Colonic mucosa (tissue), 4 donors: ENCODE measurements at regions not wholly inside any gene's neighbourhood (a gene's known extent, or its start where the extent isn't known, plus 50 kb on each side); places are given as distances from the start of the nearest gene placed in this dataset.

Experiments used
- DNase-seq: peaks from one replicate; pipeline ENCODE4 v3.0.0-alpha.2; 2020
- H3K27ac ChIP-seq: fragments of 200-600 bp; one replicate; pipeline ENCODE4 v1.8.0; 2021
- H3K27me3 ChIP-seq: fragments of 200-600 bp; one replicate; pipeline ENCODE4 v1.8.0; 2021
- H3K36me3 ChIP-seq: fragments of 200-600 bp; one replicate; pipeline ENCODE4 v1.8.0; 2021
- H3K4me1 ChIP-seq: fragments of 200-600 bp; one replicate; pipeline ENCODE4 v1.8.0; 2021; ENCODE audit warnings: mild to moderate bottlenecking
- H3K4me3 ChIP-seq: fragments of 200-600 bp; one replicate; pipeline ENCODE4 v1.8.0; 2021
- H3K9ac ChIP-seq, 2 donors: one replicate each; pipeline ENCODE4 v1.7.0; 2013; ENCODE audit warnings: control low read depth in 2 of 2, low read depth in 2 of 2, low read length in 2 of 2
- H3K9me3 ChIP-seq: fragments of 200-600 bp; one replicate; pipeline ENCODE4 v1.8.0; 2021
- intact Hi-C: fragments of 100-400 bp; cut with DNase I; formaldehyde crosslinking; loops from one replicate; pipeline ENCODE4 v1.14.1; 2022
- TF ChIP-seq, protein P1 (sequence below): fragments of 200-600 bp; IDR thresholded peaks from one replicate; pipeline ENCODE4 v1.8.0; 2022; ENCODE audit warnings: antibody characterized with exemption, mild to moderate bottlenecking
- donor health status: healthy.
- donor health status: DM: no; HTN: no; CAD: no.
- donor health status: DM: no; HTN: no; CAD: no.

DNA sequence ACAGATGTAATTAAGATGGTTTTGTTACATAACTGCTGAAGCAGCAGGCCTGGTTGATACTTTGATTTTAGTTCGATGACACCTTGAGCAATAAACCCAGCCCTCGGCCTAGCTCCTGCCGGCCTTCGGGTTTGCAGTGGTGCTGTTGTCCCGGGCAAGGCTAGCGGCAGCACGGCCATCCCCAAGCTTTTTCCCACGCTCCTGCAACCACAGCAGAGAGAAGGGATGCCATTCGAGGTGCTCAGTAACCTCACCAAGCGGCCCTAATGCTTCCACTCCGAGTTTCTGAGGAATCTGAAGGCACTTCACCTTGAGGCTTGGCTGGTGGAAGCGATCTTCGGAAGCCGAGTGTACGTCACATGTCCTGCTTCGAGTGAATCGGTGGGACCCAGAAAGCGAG lies 182.1 kb downstream of the NAF1 start:
- no peak overlapping the region for H3K9ac ChIP-seq
- H3K27ac ChIP-seq, result no peak overlapping the region
- TF ChIP-seq, protein P1, sequence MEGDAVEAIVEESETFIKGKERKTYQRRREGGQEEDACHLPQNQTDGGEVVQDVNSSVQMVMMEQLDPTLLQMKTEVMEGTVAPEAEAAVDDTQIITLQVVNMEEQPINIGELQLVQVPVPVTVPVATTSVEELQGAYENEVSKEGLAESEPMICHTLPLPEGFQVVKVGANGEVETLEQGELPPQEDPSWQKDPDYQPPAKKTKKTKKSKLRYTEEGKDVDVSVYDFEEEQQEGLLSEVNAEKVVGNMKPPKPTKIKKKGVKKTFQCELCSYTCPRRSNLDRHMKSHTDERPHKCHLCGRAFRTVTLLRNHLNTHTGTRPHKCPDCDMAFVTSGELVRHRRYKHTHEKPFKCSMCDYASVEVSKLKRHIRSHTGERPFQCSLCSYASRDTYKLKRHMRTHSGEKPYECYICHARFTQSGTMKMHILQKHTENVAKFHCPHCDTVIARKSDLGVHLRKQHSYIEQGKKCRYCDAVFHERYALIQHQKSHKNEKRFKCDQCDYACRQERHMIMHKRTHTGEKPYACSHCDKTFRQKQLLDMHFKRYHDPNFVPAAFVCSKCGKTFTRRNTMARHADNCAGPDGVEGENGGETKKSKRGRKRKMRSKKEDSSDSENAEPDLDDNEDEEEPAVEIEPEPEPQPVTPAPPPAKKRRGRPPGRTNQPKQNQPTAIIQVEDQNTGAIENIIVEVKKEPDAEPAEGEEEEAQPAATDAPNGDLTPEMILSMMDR, result no peak
- no peak overlapping the region for H3K4me3 ChIP-seq
- no peaks in the 10 kb centered on the region for H3K9me3 ChIP-seq
- no peaks in the 10 kb centered on the region for H3K27me3 ChIP-seq
- H3K4me1 ChIP-seq, result no peaks in the 10 kb centered on the region
- intact Hi-C loops, result no loop called here
- no peaks in the 10 kb centered on the region for H3K36me3 ChIP-seq
- DNase-seq, result no peak

DNA sequence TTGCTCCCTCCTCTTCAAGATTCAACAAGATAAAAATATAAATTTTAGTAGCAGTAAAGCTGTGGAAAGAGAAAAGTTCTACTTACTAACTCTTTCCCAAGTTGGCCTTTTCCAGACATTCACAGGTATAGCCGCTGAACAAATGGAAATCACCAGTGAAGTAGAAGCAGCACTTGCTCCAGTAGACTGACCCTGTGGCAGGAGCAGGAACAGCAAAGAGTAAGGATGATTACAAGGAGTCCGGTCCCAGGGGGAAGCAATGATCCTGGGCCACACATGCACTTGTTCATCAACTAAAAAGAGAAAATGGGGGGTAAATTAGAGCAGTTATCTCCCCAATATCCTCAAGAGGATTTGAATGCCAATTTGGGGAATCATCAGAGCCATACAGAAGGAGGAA lies 184.9 kb downstream of the NAF1 start:
- DNase-seq, result no peak
- H3K4me1 ChIP-seq, result no peaks in the 10 kb centered on the region
- no peak overlapping the region for H3K9ac ChIP-seq
- no peaks in the 10 kb centered on the region for H3K9me3 ChIP-seq
- intact Hi-C loops, result no loop called here
- H3K36me3 ChIP-seq, result no peaks in the 10 kb centered on the region
- TF ChIP-seq, protein P1, result no peak
- no peak overlapping the region for H3K27ac ChIP-seq
- no peaks in the 10 kb centered on the region for H3K27me3 ChIP-seq
- H3K4me3 ChIP-seq, result no peak overlapping the region

DNA sequence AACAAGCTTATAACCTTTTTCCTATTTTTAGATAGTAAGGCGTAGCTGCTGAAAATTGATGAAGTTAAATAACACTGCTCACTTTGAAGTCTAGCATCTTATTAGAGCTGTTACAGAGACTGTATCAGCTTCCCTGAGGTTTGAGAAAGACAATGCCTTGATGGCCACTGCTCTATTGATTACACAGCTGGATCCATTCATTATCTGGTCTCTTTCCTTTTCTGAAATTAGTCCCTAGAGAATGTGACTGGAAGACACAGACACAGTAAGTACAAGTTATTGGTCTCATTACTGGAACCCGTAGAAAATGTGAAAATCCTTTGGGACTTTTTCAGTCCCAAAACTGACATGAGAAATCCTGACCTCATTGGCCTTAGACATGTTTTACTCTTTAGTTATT lies 188.3 kb downstream of the NAF1 start:
- Histone ChIP-seq H3K4me1 (no peaks in the 10 kb centered on the region), H3K27me3 (no peaks in the 10 kb centered on the region), H3K9ac (no peak overlapping the region), H3K9me3 (no peaks in the 10 kb centered on the region), H3K36me3 (no peaks in the 10 kb centered on the region), H3K27ac (no peak overlapping the region), H3K4me3 (no peak overlapping the region)
- intact Hi-C loops, result no loop called here
- no peak for DNase-seq
- TF ChIP-seq, protein P1, result no peak

DNA sequence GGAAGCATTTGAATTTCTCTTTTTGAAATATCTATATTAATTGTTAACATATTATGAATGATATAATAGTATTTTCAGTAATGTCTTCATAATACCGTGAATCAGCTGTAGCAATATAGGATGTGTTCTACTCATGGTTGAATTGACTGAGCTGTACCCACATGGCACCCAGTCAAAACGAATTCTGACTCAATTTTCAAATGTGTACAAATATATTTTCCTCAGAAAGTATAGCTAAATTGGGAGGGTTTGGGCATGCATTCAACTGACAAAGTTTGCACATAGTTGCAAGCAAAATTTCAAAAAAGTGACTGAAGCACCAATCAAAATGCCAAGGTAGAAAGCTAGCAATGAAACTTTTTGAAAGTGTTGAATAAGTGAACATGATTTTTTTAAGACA lies 188.9 kb downstream of the NAF1 start:
- H3K27ac ChIP-seq, result no peak overlapping the region
- H3K36me3 ChIP-seq, result no peaks in the 10 kb centered on the region
- intact Hi-C loops, result no loop called here
- no peak overlapping the region for H3K9ac ChIP-seq
- TF ChIP-seq, protein P1, result no peak
- H3K9me3 ChIP-seq, result no peaks in the 10 kb centered on the region
- H3K27me3 ChIP-seq, result no peaks in the 10 kb centered on the region
- DNase-seq, result no peak
- H3K4me1 ChIP-seq, result no peaks in the 10 kb centered on the region
- H3K4me3 ChIP-seq, result no peak overlapping the region

DNA sequence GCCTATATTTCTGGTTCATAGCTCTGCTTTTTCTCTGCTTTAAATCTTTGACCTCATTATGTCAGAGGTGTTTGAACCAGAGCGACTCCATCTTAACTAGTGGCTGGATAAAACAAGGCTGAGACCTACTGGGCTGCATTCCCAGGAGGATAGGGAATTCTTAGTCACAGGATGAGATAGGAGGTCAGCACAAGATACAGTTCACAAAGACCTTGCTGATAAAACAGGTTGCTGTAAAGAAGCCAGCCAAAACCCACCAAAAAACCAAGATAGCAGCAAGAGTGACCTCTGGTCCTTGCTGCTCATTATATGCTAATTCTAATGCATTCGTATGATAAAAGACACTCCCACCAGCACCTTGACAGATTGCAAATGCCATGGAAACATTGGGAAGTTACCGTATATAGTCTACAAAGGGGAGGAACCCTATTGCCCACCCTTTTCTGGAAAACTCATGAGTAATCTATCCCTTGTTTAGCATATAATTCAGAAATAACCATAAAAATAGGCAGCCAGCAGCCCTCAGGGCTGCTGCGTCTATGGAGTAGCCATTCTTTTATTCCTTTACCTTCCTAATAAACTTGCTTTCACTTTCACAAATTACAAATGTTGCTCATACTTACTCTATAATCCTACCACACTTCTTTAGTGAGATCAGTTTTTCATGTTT lies 193.9 kb downstream of the NAF1 start:
- Histone ChIP-seq H3K4me1 (no peaks in the 10 kb centered on the region), H3K4me3 (no peak overlapping the region), H3K36me3 (no peaks in the 10 kb centered on the region), H3K27me3 (no peaks in the 10 kb centered on the region), H3K9ac (no peak overlapping the region), H3K27ac (no peak overlapping the region), H3K9me3 (no peaks in the 10 kb centered on the region)
- no peak for DNase-seq
- TF ChIP-seq, protein P1, result no peak
- intact Hi-C loops, result no loop called here
